Fibroblast of skin of back (primary cell): ENCODE measurements at regions not wholly inside any gene's neighbourhood (a gene's known extent, or its start where the extent isn't known, plus 50 kb on each side); places are given as distances from the start of the nearest gene placed in this dataset.
"Not testable (repeated sequence)": the region's sequence is repeated elsewhere in the genome, so short reads cannot be mapped to it uniquely, and the experiment has no call there.

Source experiments
- DNase-seq: peaks from one replicate; pipeline ENCODE4 v3.0.0-alpha.2; 2013

GRCh38 chr5:117682416-117682815 lies 1107.8 kb upstream of the SEMA6A start:
- DNase-seq = peak; percentile 39

GRCh38 chr5:117681431-117682254 lies 1107.0 kb upstream of the SEMA6A start:
- DNase-seq = peak; percentile 18

DNA sequence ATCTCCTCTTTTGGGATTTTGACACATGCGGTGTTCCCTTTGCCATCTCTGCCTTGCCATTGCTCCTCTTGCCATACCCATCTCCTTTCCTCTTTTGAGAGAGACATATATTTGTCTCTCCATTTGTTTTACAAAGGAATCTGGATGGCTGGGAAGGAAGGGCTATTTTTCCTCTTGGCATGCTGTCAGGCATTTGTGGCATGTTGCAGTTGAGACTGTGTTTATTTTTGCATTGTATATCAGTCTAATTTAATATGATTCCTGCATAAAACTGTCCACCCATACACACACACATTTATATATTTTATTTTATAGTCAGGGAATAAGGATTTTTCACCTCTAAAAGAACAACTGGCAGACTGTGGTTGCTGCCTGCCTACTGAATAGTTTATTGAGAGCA lies 1105.8 kb upstream of the SEMA6A start:
- DNase-seq = peak; percentile 67

GRCh38 chr5:117679046-117679445 lies 1104.4 kb upstream of the SEMA6A start:
- DNase-seq = peak; percentile 15

GRCh38 chr5:117675646-117676045 lies 1101.0 kb upstream of the SEMA6A start:
- no peak for DNase-seq

DNA sequence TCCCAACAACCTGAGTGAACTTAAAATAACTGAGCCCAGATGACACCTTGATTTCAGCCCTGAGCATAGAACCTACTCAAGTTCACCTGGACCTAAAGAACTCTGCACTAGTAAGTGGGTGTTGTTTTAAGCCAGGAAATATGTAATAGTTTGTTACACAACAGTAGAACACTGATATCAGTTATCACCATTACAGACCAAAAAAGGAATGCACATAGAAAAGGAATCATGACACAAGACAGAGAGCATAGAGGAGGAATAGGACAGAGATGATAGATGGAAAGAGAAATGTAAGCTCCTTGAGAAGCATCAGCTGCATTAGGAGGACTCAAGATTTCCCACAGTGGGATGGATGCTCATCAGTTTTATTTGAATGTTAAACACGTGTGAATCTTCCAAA lies 1096.9 kb upstream of the SEMA6A start:
- no peak for DNase-seq

DNA sequence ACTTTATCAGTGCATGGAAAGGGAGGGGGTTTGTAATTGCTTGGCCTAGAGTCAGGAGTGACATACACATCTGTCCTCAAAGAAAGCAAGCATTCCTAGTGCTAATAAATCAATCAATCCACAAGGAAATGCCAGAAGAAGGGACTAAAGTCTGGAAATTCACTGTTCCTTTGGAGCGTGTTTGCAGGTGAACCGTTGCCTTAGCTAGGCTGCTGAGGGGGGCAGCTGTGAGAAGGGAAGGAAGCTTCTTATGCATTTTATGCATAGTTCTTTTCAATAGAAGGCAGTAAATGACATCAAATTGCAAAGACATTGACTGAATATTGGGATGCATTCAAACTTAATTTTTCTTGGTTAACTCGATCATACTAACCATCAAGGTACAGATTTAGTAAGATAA lies 1092.5 kb upstream of the SEMA6A start:
- no peak for DNase-seq

DNA sequence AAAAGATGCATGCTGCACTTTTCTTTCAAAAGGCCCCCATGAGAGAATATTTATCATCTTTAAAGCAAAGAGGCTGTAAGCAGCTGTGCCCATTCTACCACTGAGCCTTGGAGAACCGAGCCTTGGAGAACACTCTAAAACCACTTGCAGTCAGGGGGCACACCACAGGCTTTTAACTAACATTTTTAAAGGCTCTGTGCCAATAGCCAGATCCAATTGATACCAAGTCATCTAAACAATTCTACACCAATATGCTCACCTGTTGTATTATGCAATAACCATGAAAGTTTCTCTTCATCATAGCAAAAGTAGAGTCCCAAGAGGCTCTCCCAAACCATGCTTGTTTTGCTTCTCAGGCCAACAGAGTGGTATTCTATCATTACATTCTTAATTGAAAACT lies 1090.5 kb upstream of the SEMA6A start:
- DNase-seq = no peak

DNA sequence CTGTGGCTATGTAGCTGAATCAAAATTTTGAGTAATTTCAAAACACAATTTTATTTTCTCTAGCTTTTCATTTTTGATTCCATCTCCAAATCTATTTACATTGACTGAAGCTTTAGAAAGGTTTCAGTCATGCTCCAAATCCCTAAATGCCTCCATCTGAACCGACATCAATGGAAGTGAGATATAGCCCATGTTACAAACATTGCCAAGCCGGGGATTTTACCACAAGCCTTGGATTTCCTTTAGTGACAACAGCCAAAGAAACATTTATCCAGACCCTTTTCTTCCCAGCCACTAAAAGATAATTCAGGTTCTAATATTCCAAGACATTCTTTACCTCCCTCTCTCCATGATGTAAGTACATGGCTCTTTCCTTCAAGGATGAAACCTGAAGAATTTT lies 1087.7 kb upstream of the SEMA6A start:
- no peak for DNase-seq

- peak; percentile 28 for DNase-seq
Measured at GRCh38 chr5:117657541-117657940, 1082.9 kb upstream of the SEMA6A start.

DNA sequence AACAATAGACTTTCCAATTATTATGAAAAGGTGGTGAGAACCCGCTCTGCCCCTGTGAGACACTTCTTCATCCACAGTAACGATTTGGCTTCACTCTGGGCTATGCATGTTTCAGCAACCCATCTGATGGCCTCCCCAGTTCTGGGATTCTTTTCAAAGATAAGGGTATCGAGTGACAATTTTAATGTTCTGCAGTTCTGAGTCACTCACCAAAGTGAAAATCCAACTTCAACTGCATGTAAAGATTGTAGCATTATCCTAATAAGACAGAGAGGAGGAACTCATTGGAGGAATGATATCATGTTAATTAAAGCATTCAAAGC lies 1078.3 kb upstream of the SEMA6A start:
- DNase-seq = no peak

- DNase-seq = no peak
Measured at GRCh38 chr5:117652036-117652957, 1077.7 kb upstream of the SEMA6A start.

DNA sequence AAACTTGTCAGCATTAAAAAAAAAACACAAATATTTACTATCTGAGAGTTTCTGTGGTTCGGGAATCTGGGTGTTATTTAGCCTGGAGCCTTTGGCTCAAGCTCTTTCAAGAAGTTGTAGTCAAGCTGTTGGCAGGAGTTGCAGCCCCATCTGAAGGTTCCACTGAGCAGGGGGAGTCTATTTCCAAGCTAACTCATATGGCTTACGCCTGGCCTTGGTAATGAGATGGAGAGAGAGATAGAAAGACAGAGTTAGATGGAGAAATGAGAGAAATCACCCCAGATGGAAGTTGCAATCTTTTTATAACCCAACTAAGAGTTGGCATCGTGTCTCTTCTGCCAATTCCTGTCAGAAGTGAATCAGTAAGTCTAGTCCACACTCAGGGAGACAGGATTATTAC lies 1075.2 kb upstream of the SEMA6A start:
- DNase-seq = no peak

DNA sequence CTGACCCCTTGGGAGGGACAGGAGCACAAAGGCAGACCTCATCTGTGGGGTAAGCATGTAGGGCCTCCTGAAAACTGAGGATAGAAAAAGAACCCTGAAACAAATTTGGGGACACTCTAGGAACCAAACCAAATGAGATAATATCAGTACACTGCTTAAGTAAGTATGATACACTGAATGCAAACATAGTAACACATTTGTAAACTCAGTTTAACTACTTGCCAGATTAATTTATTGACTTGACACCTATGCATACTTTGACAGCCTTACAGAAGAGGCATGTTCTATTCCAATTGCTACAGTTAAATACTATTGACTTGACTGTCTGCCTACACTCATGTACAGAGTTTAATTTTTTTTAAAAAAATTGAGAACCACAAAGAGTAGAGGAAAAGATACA lies 1070.8 kb upstream of the SEMA6A start:
- DNase-seq = no peak

- DNase-seq = no peak
Measured at GRCh38 chr5:117638581-117638980, 1064.0 kb upstream of the SEMA6A start.

GRCh38 chr5:117633093-117633492 lies 1058.5 kb upstream of the SEMA6A start:
- no peak for DNase-seq

DNA sequence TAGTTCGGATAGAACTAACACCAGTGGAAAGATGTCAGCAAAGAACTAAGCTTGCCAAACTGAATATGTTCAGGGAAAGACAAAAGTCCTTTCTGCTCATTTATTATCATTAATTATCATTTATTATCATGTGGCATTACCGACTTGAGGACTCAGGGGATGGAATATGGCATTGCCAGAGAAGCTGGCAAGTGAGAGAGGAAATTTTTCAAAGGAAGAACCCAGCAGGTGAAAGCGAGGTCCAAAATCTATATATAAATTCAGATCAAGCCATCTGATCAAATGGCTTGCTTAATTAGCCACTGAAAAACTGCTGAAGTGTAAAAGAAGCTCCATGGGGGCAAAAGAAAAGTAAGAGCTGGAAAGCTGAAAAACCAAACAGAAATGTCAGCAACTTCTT lies 1049.6 kb upstream of the SEMA6A start:
- DNase-seq = no peak

- DNase-seq = no peak
Measured at GRCh38 chr5:117623042-117623805, 1048.6 kb upstream of the SEMA6A start.

DNA sequence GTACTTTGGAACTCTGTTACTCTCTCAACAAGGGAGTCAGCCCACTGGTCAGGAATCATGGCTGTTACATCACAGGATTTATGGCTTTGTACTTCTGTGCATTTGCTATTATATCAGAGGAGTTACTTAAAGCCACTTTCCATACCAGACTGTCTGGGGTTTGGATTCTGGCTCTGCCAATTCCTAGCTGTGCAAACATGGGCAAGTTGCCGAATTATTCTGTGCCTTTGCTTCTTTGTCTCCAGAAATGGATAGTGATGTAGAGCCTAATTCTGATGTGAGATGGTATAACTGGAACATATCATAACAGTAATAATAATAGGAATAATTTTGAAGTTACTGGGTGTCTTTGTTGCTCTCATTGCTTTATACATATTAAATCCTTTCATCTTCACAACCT lies 1047.3 kb upstream of the SEMA6A start:
- no peak for DNase-seq

DNA sequence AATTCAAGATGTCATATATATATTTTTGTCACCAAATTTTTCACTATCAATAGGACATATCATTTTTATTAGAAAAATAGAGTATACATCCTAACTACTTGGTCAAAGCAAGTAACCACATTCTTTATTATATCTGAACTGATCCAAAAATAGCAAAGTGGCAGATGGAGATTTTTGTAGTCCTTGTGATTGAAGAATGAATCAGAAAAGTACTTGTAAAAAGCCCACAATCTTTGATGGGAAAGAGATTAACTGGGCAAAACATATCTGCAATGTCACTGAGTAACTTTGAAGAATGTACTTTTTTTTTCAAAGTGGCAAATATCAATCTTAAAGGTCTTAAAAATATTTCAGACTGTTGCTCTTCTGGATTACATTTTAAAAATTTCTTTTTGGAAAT lies 1040.6 kb upstream of the SEMA6A start:
- DNase-seq = no peak

DNA sequence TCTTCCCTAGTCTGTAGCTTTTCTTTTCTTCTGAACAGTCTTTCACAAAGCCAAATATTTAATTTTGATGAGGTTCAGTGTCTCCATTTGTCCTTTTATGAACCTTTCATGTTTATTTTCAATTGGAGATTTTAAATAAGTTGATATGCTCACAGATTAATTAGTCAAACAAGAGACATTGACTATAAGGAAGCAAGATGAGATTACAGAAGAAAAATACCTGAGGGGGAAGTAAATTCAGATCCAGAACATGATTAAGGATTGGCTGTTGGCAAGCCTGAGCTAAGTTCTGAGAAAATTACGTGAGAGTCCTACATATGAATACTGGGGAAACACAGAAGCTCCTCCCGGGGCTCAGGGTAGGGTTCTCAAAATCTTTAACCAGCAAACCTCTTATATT lies 1039.8 kb upstream of the SEMA6A start:
- no peak for DNase-seq

GRCh38 chr5:117604845-117605244 lies 1030.2 kb upstream of the SEMA6A start:
- no peak for DNase-seq

DNA sequence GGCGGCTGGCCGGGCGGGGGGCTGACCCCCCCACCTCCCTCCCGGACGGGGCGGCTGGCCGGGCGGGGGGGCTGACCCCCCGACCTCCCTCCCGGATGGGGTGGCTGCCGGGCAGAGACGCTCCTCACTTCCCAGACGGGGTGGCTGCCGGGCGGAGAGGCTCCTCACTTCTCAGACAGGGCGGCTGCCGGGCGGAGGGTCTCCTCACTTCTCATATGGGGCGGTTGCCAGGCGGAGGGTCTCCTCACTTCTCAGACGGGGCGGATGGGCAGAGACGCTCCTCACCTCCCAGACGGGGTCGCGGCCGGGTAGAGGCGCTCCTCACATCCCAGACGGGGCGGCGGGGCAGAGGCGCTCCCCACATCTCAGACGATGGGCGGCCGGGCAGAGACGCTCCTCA lies 1025.2 kb upstream of the SEMA6A start:
- DNase-seq = not testable (repeated sequence)
